GM18858 (cell line): ENCODE measurements at regions not wholly inside any gene's neighbourhood (a gene's known extent, or its start where the extent isn't known, plus 50 kb on each side); places are given as distances from the start of the nearest gene placed in this dataset.
"Not testable (repeated sequence)": the region's sequence is repeated elsewhere in the genome, so short reads cannot be mapped to it uniquely, and the experiment has no call there.

Experiments
- ATAC-seq: cut with Tn5 transposase; IDR thresholded peaks from one replicate; pipeline ENCODE4 v1.9.1; 2021; ENCODE audit not compliant: unreplicated experiment

DNA sequence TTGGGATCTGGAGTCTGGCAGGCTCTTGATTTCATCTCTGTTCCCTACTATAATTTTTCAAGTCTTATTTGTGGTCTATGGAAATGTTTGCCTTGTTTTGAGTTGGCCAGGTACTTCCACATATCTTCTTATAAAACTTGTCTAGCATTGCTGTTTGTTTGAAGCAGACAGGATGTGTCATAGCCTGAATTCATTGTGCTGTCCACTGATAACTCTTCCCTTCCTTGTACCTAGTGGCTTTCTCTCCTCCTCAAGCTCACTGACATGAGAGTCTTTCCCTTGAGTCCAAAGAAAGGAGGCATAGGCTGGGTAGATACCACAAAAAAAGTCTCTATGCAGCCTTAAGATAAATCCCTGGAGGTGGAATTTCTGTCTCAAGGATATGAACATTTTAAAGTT lies 59.2 kb upstream of the FAM241A start:
- no peak for ATAC-seq

DNA sequence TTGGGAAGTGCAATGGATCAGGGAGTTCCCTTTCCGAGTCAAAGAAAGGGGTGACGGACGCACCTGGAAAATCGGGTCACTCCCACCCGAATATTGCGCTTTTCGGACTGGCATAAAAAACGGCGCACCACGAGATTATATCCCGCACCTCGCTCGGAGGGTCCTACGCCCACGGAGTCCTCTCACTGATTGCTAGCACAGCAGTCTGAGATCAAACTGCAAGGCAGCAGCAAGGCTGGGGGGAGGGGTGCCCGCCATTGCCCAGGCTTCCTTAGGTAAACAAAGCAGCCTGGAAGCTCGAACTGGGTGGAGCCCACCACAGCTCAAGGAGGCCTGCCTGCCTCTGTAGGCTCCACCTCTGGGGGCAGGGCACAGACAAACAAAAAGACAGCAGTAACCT lies 58.6 kb upstream of the FAM241A start:
- not testable (repeated sequence) for ATAC-seq

DNA sequence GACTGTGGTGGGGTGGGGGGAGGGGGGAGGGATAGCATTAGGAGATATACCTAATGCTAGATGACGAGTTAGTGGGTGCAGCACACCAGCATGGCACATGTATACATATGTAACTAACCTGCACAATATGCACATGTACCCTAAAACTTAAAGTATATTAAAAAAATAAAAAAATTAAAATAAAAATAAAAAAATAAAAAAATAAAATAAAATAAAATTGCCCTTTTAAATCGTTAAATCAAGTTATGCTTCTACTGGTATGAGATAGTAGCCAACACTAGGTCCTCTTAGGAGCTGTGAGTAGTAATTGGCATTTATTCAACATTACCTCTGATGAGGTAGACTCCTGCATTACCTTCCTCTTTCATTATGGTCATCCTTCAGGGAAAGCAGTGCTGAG lies 52.9 kb upstream of the FAM241A start:
- ATAC-seq, result not testable (repeated sequence)

DNA sequence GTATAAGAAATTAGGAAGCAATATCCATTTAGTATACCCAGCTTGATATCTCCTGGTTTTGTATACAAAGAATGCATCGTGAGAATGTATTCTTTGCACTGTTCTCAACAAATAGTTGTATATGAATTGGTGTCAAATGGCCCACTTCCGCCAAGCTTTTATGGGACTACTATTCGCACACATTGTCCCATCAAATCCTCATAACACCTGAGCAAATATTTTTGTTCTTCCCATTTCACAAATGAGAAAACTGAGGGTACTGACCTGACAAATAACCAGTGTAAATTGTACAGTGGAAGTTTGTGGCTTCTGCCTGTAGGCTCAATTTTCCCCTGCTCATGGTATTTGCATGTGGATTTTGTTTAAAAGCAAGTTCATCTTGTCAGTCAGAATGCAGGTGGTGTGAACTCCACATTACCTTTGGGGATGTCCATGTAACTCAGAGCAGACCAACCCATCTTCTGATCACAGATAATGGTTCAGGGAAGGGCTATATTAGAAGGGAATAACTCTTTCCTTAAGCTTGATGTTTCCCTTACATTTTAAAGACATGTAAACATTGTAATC lies 51.5 kb upstream of the FAM241A start:
- ATAC-seq, result peak; percentile 44

DNA sequence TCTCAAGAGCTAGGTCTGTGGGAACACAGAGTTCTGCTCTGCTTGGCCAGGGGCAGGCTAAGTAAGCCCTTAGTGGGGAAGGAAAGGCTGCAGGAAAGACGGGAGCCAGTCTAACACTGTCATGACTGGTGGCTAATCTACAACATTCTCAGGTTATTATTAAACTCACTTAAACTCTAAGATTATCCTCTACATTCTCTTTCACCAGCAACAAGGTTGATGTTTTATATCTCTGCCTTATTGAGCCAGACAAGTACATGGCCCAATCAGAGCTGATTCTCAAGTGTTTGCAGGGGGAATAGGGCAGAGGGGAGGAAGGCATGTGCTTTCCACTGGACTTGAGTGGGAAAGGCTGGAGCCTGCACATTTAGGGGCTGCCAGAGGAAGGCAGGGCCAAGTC lies 50.9 kb upstream of the FAM241A start:
- peak; percentile 13 for ATAC-seq
